ENCODE measurements at regions not wholly inside any gene's neighbourhood (a gene's known extent, or its start where the extent isn't known, plus 50 kb on each side); places are given as distances from the start of the nearest gene placed in this dataset.

DNA sequence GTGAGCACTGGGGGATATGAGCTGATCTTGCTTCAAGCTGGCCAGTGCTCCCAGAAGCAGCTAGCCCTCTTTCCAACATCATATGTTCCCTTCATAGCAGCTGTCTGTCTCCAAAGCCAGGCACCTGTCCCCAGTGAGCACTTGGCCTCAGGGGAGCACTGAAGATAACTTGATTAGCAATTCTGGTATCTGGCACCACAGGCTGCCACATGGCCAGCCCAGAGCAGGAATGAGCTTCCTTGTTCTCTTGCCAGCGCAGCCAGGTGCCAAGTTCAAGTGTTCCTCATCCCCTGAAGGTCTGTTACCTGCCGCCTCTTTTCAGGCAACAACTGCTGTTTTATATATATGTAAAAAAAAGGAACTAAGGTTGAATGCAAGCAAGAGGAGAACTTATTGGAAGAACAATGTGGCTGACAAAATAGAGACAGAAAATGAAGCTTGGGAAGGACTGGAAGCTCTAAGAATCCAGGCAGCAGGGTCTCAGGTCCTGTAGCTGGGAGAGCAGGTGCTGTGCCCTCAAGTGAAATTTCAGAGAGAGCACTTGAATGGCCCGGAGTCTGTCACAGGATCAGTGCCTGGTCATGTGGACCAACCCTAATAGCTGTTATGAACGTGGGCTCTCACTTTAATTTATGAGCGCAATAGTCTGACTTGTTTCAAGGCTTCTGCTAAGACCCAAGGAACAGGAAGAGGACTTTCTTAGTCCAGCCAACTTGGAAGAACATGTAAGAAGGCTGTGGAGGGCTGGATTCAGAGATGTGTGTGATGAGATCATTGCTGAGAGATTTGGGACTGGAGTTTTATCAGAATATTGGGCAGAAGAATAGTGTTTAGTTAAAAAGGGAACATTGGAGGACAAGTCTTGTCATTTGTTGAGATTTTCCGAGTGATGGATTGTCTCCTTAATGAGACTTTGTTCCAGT is 267.2 kb downstream of the GLRX3 start:
- no peak for DNase-seq (ENCODE audit: low read depth)

DNA sequence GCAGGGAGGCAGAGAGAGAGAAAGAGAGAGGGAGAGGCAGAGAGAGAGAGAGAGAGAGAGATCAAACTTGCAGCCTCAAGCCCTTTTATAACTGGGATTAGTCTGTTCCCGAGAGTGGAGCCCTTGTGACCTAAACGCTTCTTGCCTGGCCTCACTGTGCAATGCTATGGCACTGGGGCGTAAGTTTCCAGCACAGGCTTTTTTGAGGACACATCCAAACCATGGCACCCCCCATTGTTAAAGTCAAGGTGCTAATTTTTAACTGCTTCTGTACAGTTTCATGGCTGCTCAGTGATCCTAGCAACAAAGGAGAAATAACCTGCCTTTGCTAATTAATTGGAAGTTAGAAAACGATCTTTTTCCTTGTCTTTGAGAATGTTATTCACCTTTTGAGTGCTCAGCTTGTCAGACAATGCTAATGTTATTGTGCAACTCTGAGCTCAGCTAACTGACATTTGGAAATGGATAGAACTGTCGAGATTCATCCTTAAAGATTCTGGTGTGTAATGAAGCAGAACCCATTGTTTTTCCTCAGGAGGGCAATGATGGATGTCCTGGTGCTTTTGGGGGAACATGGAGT is 268.4 kb downstream of the GLRX3 start:
- DNase-seq (ENCODE audit: low read depth): no peak

DNA sequence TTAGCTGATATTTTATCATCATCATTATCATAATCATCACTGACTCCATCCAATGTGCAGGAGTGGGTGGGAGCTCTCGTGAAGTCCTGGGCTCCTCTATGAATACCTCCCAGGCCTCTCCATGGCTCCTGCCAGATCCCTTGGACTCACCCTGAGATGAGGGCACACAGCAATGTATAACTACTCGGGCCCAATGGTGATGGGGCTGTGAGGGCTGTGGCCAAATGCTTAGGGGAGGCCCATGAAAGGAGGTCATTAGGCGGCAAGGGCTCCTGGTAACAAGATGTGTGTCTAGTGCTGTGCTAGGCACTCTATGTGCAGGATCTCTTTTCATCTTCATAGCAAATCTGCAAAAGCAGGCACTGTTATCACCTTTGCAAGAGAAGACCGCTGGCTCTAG is 270.9 kb downstream of the GLRX3 start:
- no peak for DNase-seq (ENCODE audit: low read depth)

DNA sequence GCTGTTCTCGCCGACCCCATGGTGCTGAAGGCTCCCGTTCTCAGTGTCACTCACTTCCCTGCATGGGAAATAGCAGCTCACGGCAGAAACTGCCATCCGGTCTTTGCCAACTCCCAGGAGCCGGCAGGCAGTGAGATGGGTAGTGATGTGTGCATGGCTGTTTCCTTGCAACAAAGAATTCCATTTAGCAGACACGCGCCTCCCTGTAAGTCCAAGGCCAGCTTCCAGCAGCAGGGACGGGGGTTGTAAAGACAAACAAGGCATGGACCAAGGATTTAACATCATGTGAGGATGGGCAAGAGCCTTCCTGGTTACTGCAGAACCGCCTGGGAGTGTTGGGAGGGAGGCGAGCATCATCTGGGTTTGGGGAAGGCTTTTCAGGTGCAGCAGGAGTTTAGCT is 273.1 kb downstream of the GLRX3 start:
- DNase-seq (ENCODE audit: low read depth): no peak

DNA sequence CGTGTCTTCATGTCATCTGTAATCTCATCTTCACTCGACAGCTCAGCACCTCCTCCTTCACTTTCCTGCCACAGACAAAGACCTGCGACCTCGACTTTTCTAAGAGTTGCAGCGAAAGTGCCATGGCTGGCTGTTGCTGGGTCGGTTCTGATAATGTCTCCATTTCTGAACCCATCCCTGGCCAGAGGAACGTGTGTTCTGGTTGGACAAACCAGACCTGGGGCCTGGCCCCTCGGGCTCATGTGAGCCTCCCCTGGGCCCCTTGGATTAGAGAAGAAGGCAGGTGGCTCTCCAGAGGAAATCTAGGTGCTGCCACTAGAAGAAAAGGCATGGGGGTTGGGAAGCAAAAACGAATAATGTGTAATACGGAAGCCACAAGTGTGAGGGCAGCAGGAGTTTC is 273.7 kb downstream of the GLRX3 start:
- no peak for DNase-seq (ENCODE audit: low read depth)

DNA sequence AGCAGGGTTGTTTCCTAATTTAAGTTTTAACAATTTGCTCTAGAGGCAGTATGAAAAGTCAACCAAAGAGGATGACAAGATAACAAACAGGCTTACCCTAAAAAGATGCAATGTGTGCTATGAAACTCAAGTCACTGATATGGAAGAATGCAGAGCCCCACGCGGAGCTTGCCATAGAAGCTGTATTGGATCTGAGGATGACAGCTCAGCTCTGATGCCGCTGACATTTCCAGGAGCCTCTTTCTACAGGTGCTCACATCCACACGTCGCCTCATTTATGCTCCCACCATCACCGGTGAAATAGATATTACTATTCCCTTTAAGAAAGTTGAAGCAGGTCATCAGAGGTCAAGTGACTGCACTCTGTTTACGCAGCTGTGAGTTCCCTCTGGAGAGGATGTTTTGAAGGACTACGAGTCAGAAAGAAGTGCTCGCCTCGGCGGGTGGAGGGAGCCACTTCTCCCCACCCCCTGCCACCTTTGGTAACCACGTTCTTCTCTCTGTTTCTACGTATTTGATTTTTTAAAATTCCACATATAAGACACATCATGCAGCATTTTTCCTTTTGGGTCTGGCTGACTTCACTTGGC is 275.4 kb downstream of the GLRX3 start:
- DNase-seq (ENCODE audit: low read depth): no peak

DNA sequence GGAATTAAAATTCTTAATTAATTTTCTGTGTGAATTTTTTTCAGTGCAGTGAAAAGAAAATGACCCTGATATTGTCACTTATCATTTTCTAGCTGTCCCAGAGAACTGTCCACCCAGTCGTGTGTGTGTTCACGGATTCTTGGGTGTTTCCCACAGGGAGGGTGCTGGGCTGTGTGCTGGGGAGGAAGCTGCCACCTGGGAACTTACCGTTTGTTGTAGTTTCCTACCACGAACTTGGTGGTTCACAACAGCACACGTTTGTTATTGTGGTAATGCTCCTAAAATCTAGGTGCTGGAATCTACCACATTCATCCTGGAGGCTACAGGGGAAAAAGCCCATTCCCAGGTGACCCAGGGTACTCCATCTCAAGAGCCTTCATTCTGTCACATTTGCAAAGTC is 276.1 kb downstream of the GLRX3 start:
- no peak for DNase-seq (ENCODE audit: low read depth)

DNA sequence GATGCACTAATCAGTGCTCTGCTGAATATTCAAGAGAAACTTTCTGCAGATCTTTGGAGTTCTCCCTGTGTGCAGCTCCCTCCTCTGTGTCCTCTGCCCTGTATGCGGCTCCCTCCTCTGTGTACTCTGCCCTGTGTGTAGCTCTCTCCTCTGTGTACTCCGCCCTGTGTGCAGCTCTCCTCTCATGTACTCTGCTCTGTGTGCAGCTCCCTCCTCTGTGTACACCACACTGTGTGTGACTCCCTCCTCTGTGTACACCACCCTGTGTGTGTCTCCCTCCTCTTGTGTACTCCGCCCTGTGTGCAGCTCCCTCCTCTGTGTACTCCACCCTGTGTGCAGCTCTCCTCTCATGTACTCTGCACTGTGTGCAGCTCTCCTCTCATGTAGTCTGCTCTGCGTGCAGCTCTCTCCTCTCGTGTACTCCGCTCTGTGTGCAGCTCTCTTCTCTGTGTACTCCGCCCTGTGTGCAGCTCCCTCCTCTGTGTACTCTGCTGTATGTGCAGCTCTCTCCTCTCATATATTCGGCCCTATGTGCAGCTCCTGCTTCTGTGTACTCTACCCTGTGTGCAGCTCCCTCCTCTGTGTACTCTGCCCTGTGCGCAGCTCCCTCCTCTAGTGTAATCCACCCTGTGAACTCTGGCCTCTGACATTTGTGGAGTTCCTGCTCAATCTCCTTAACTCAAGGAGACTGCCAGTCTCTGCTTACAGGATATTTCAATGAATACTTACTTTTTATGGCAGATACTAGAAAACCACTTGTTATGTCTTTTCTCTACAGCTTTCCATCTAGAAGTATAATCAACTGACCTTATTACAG is 280.4 kb downstream of the GLRX3 start:
- no peak for DNase-seq (ENCODE audit: low read depth)

DNA sequence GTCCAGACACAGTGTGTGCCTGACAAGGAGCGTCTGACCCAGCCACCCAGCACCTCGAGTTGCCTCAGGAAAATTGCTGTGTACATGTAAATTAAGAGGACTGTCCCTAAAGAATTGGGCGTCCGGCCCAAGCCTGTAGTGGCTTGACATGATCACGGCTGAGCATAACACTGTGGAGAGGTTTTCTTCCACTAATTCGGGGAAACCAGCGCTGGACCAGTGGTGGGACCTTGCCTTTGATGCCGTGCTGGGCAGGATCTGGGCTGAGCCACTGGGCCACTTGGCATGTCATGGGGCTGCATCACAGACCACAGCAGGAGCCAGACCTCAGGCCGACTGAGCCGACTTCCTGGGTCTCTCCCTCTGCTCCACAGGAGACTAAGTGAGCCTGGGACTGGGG is 282.5 kb downstream of the GLRX3 start:
- no peak for DNase-seq (ENCODE audit: low read depth)

DNA sequence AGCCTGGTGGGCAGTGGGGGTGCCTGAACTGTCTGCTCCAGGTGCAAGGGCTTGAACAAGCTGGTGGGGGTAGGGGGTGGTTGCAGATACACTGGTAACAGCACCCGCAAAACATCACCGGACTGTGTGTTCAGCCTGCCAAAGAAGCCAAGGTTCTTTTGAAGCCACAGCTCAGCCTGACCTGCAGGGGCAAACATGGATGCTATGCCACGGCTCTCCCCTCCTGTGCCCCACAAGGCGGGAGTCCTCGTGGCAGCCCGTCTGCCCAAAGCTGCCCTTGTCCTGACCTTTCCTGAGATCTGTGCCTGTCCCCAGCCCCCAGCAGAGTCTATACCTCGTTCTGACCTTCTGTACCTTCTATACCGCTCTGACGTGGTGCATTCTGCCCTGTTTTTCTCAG is 285.7 kb downstream of the GLRX3 start:
- DNase-seq (ENCODE audit: low read depth): no peak

DNA sequence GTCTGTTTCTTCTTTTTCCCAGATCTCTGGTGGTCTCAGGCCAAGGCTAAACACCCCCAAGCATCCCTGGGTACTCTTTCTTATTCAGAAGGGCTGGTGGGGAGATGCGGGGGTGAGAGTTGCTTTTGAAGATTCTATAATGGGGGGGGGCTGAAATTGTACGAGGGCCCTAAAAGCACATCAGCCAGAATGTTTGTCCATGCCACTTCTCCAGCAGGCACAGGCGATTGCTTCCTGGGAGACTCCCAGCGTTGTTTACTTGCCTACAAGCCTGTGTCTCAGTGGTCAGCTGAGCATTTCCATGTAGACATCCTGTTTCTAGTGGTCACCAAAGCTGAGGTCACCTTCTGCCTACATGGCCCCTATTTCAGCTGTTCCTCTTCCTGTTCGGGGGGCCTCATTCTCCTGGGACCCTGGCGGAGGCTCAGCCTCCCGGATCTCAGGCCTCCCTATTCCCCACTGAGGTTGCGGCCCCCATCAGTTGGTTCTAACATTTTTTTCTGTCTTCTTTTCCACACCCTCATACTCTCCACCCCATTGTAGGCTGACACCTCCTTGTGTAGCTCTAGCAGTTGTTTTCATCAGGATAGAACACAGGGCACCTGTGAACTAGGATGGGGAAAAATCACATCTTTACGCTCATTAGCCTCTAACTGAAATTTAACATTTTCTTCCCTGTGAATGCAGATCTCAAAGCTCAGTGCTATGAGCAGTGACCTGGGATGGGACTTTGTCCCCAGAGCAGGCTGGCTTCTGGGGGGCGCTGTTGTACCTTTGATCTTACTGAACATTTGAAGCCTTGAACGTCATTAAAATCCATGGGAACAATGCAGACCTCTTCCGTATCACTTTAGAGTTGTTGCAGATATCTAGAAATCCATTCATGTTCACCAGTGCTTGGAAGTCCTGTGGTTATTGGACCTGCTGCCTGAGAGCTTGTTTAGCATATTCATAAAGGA is 286.5 kb downstream of the GLRX3 start:
- DNase-seq (ENCODE audit: low read depth): no peak

DNA sequence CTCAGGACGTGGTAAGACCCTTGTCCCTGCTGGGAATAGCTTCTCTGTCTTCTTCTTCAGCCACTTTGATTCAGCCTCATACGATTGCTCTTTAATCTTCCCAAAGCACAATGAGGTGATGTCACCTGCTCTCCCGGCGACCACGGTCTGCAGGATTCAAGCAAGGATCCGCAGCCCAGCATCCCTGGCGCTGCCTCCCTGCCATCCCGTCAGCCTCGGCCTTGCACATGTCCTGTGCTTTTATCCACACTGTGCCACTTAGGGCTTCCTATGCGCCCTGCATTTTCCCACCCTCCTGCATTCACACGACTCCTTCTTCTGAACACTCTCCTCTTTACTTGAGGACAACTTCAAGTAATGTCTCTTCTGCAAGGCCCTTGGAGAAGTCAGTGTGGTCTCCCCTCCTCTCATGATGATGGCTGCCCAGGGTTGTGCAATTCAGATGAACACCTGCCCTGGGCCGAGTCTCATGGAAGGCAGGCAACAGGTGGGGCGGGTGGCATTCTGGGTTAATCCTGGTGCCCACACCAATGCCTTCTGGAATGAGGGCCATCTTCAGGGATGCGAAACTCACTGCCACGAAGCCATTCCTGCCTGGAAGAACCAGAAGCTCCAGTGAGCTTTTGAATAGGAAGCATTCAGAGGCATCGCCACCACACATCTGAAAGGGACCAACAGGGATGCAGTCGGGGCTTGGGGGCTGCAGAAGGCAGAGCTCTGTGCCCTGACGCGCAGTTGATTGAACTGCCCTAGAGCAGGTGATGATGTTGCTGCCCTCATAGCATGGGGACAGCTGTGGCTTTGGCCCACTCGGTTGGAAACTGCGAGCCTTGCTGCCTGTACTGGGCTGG is 287.5 kb downstream of the GLRX3 start:
- no peak for DNase-seq (ENCODE audit: low read depth)

DNA sequence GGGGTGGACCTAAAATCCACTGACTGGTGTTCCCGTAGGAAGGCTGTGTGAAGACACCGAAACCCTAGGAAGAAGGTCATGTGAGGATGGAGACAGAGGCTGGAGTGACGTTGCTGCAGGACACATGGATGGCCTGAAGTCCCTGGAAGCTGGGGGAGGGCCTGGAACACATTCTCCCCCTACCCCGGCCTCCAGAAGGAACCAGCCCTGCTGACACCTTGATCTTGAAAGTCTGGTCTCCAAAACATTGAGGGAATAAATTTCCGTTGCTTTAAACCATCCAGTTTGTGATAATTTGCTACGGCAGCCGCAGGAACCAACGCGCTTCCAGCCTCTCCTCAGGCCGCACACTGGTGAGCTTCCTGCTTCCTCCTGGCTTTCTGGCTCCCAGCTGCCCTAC is 288.2 kb downstream of the GLRX3 start:
- DNase-seq (ENCODE audit: low read depth): no peak

DNA sequence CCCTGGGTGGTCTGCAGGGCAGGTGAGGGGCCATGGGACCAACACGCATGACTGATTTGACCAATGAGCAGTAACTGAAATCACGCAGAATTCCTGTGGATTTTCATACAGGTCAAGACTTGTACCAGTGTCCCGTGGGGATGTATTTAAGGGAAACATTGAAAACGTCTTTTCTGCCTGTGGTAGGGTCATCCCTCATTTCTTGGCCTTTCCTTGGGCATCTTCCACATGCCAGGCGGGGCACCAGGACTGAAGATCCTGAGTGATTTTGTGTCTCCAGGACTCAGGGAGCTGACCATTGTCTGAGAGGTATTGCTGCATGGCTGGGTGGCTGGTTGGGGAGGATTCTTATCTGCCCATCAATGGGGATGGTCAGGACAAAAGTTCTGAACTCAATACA is 289.0 kb downstream of the GLRX3 start:
- no peak for DNase-seq (ENCODE audit: low read depth)

DNA sequence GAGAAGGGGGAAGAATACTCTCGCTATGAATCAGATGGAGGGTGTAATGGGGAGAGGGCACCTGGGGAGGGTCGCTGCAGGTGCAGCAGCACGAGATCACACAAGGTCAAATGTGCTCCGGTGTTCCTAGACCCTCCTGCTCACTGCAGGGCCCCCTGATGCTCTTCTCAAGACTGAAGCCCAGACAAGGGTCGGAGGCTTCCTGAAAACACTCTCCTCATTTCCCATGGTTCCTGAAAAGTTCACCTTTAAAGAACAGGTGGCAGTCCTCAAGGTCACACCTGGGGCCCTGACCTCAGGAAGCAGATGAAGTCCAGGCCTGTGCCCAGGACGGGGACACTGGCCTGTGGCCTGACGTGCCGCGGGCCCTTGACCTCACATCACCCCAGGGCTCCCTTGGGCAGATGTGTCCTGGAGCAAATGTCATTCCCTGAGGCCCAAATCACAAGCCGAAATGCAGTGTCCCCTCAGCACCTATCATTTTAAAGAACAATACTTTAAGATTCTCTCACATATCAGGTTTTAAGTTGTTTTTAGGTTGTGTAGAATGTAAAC is 289.8 kb downstream of the GLRX3 start:
- DNase-seq (ENCODE audit: low read depth): no peak

DNA sequence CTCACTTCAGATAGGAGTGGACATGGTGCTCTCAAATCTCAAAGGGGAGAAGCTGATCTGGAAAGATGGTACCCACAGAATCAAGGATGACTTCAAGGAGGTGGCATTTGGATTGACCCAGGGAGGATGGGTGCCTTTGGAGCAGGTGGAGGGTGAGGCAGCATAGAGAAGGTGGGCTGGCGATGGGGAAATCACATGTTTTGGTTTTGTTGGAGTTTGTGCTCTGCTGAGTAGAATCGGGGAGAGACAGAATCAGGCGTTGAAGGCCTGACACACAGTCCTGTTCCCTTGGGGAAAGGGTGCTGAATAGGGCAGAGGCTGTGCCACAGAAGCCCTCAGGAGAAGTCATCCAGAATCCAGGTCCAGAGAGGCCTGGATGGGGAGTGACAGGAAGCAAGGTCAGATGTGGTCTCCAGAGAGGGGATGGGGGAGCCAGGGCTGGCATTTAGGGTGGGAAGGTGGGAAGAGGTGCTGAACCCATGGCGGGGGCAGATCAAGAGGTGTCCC is 291.1 kb downstream of the GLRX3 start:
- no peak for DNase-seq (ENCODE audit: low read depth)

DNA sequence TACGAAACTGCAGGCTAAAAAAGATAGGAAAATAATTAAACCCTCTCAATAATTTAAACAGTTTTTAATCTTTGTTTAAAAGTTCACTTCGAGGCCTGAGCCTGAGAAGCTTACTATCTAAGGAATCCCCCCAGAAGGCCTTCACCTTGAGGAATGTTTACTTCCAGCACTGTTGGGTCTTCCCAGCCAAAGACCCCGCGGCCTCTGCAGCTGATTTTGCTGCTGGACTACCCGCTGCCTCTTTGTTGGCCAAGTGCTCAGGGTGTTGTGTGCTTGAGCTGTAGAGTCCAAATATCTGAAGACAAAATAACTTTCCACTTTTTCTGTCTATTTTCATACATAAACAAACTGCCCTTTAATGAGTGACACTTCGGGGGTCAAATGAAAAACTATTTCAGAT is 292.7 kb downstream of the GLRX3 start:
- DNase-seq (ENCODE audit: low read depth): no peak

DNA sequence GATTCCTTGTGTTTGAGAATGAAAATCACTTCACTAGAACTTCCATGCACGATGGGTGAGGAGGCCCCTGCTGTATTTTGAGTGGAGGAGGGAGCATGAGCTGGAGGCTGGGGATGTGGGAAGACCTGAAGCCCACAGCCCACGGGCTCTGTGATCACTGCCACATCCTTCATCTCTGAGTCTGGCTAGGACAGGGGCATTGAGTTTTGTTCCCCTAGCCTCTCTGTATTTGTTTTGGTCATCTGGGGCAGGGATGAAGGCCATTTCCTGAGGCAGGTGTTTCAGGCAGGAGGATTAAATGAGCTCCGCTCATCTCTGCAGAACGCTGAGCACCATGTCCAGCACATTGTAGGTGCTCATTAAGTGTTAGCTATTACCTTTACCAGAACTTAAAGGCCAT is 293.6 kb downstream of the GLRX3 start:
- DNase-seq (ENCODE audit: low read depth): no peak

DNA sequence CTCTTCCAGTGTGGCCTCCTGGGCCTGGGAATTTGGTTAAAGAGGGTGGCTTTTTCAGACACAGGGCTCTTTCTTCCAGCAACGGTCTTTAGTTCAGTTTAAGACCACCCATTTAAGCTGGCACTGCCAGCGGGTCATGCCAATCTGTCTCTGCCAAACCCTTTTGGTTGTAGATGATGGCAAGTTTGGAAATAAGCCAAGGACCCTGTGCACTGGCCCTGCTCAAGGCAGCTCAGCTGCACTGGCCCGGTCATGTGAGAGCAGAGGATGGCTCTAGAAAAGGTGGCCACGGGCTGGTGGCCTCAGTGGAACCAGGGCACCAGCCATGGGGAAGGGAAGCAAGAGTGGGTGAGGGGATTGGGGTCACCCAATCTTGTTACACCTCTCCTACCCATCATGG is 294.1 kb downstream of the GLRX3 start:
- DNase-seq (ENCODE audit: low read depth): no peak
